HCT116 (cell line): ENCODE measurements at regions not wholly inside any gene's neighbourhood (a gene's known extent, or its start where the extent isn't known, plus 50 kb on each side); places are given as distances from the start of the nearest gene placed in this dataset.

Experiments
- ATAC-seq: fragments of 200-7000 bp; cut with Tn5 transposase; 2 replicates; pipeline ENCODE4 v1.9.1; 2020; ENCODE audit warnings: mild to moderate bottlenecking, moderate library complexity
- BruUV-seq: library from RNA; stranded (reverse); fragments of 400-500 nt; replicated peaks from 2 replicates; lab custom pipeline; 2021; lab: Mats Ljungman, UMichigan
- CTCF ChIA-PET: fragments of 300-600 bp; sonication (Branson Sonifier 250); formaldehyde crosslinking; loops from one replicate; lab custom pipeline; 2021; ENCODE audit warnings: antibody characterized with exemption; lab: Charles Lee
- POLR2A ChIA-PET: fragments of 300-600, 350-600 bp; sonication (Branson Sonifier 250); formaldehyde crosslinking; loops from one replicate; lab custom pipeline; 2021; ENCODE audit warnings: antibody characterized with exemption; lab: Charles Lee
- RAD21 ChIA-PET, 2 experiments: fragments of 300-600 bp; sonication (Branson Sonifier 250); formaldehyde crosslinking; loops; one replicate each; lab custom pipeline; 2023; ENCODE audit warnings: low total read pairs in 2 of 2; ENCODE audit not compliant: uncharacterized antibody in 2 of 2, unreplicated experiment in 2 of 2, low non-redundant PET in 1 of 2; lab: Charles Lee
- DNase-seq: peaks from one replicate; pipeline ENCODE4 v3.0.0-alpha.2; 2010; ENCODE audit warnings: low read depth, low spot score
- H2AFZ ChIP-seq: fragments of 200-600 bp; shearing (Covaris generic), sonication (generic); 2 replicates; pipeline ENCODE4 v1.6.1; 2017; ENCODE audit warnings: low read depth, mixed run types, mixed read lengths, antibody characterized with exemption, low read length; ENCODE audit not compliant: poor library complexity, severe bottlenecking
- H3K27ac ChIP-seq: 2 replicates; pipeline ENCODE4 v1.5.1; 2012; ENCODE audit warnings: low read depth, low read length
- H3K27me3 ChIP-seq: fragments of 200-600 bp; sonication (generic); 2 replicates; pipeline ENCODE4 v1.6.1; 2016; ENCODE audit warnings: mixed run types, low read length, mixed read lengths; ENCODE audit not compliant: insufficient read depth
- H3K36me3 ChIP-seq, 2 experiments: fragments of 200-500 bp in 1 of 2; fragments of 200-600 bp in 1 of 2; sonication (Bioruptor generic) in 1 of 2; sonication (generic) in 1 of 2; 2 replicates each; pipeline versions ENCODE4 v1.5.1 to v1.6.1; 2014 to 2016; ENCODE audit warnings: low read length in 2 of 2, inconsistent platforms in 1 of 2, mixed read lengths in 1 of 2, mixed run types in 1 of 2; ENCODE audit not compliant: insufficient read depth in 2 of 2, control insufficient read depth in 1 of 2
- H3K4me1 ChIP-seq, 2 experiments: fragments of 200-600 bp in 1 of 2; sonication (generic) in 1 of 2; 2 replicates each; pipeline versions ENCODE4 v1.5.1 to v1.6.1; 2012 to 2017; ENCODE audit warnings: low read length in 2 of 2, inconsistent platforms in 1 of 2, mild to moderate bottlenecking in 1 of 2, mixed read lengths in 1 of 2, mixed run types in 1 of 2, moderate library complexity in 1 of 2; ENCODE audit not compliant: insufficient read depth in 2 of 2, control insufficient read depth in 1 of 2
- H3K4me2 ChIP-seq: fragments of 200-600 bp; sonication (generic); 2 replicates; pipeline ENCODE4 v1.6.1; 2017; ENCODE audit warnings: mixed run types, low read length, mixed read lengths
- H3K4me3 ChIP-seq, 2 experiments: fragments of 200-600 bp in 1 of 2; sonication (generic) in 1 of 2; replicated peaks in 1 of 2; 2 replicates each; pipeline ENCODE4 v1.5.1; 2011 to 2016; ENCODE audit warnings: low read length in 2 of 2, control low read depth in 1 of 2, low read depth in 1 of 2, mild to moderate bottlenecking in 1 of 2, mixed read lengths in 1 of 2, mixed run types in 1 of 2
- H3K79me2 ChIP-seq: fragments of 200-600 bp; sonication (generic); 2 replicates; pipeline ENCODE4 v1.6.1; 2017; ENCODE audit warnings: mild to moderate bottlenecking, mixed run types, low read length, moderate library complexity, mixed read lengths; ENCODE audit not compliant: insufficient read depth
- H3K9ac ChIP-seq: fragments of 200-600 bp; sonication (generic); 2 replicates; pipeline ENCODE4 v1.6.1; 2016; ENCODE audit warnings: low read length, mixed read lengths
- H3K9me2 ChIP-seq: fragments of 200-600 bp; sonication (generic), shearing (Covaris generic); 2 replicates; pipeline ENCODE4 v1.6.1; 2017; ENCODE audit warnings: mixed run types, mild to moderate bottlenecking, moderate library complexity; ENCODE audit not compliant: insufficient read depth
- H3K9me3 ChIP-seq, 2 experiments: fragments of 200-500 bp in 1 of 2; fragments of 200-600 bp in 1 of 2; sonication (Bioruptor generic) in 1 of 2; sonication (generic) in 1 of 2; 2 replicates each; pipeline ENCODE4 v1.6.1; 2014 to 2017; ENCODE audit warnings: low read length in 2 of 2, mixed read lengths in 2 of 2, inconsistent platforms in 1 of 2, low read depth in 1 of 2, mild to moderate bottlenecking in 1 of 2, mixed run types in 1 of 2, moderate library complexity in 1 of 2; ENCODE audit not compliant: control insufficient read depth in 1 of 2, insufficient read depth in 1 of 2
- H4K20me1 ChIP-seq: fragments of 200-600 bp; sonication (generic), shearing (Covaris generic); 2 replicates; pipeline ENCODE4 v1.6.1; 2017; ENCODE audit warnings: mixed run types, mild to moderate bottlenecking, moderate library complexity; ENCODE audit not compliant: insufficient read depth
- ATF3 ChIP-seq: IDR thresholded peaks from 2 replicates; pipeline ENCODE4 v1.6.1; 2012
- CEBPB ChIP-seq: IDR thresholded peaks from 2 replicates; pipeline ENCODE4 v1.6.1; 2012; ENCODE audit warnings: low read depth
- EGR1 ChIP-seq: IDR thresholded peaks from 2 replicates; pipeline ENCODE4 v1.6.1; 2012; ENCODE audit warnings: low read depth
- ELF1 ChIP-seq: IDR thresholded peaks from 2 replicates; pipeline ENCODE4 v1.6.1; 2012; ENCODE audit warnings: low read depth, borderline replicate concordance
- EZH2 ChIP-seq: fragments of 200-600 bp; sonication (generic); IDR thresholded peaks from 2 replicates; pipeline ENCODE4 v1.6.1; 2017; ENCODE audit warnings: antibody characterized with exemption, mixed run types
- EZH2phosphoT487 ChIP-seq: fragments of 200-600 bp; IDR thresholded peaks from 2 replicates; pipeline ENCODE4 v1.6.1; 2018; ENCODE audit warnings: antibody characterized with exemption, borderline replicate concordance
- MAX ChIP-seq: IDR thresholded peaks from 2 replicates; pipeline ENCODE4 v1.6.1; 2012
- SIN3A ChIP-seq: IDR thresholded peaks from 2 replicates; pipeline ENCODE4 v1.6.1; 2012; ENCODE audit warnings: low read depth
- SRF ChIP-seq: IDR thresholded peaks from 2 replicates; pipeline ENCODE4 v1.6.1; 2012; ENCODE audit warnings: low read depth
- TCF7L2 ChIP-seq: IDR thresholded peaks from 2 replicates; pipeline ENCODE4 v1.7.0; 2011; ENCODE audit warnings: borderline replicate concordance, inconsistent platforms; ENCODE audit not compliant: insufficient read depth, insufficient read length; ENCODE audit errors: extremely low read depth
- YY1 ChIP-seq: IDR thresholded peaks from 2 replicates; pipeline ENCODE4 v1.6.1; 2011; ENCODE audit warnings: low read length, low read depth, moderate library complexity, mild to moderate bottlenecking; ENCODE audit not compliant: insufficient replicate concordance; ENCODE audit errors: extremely low read depth
- ZFX ChIP-seq: fragments of 450-650 bp; IDR thresholded peaks from 2 replicates; pipeline ENCODE4 v1.6.1; 2017
- ZNF274 ChIP-seq: fragments of 200-500 bp; sonication (Bioruptor generic); IDR thresholded peaks from 2 replicates; pipeline ENCODE4 v1.6.1; 2014; ENCODE audit warnings: mild to moderate bottlenecking, low read depth, low read length, inconsistent platforms
- intact Hi-C: fragments of 100-400 bp; cut with micrococcal nuclease; formaldehyde crosslinking; loops from 2 replicates; pipeline ENCODE4 v1.10.0; 2022
- TF ChIP-seq, protein P1 (sequence below): IDR thresholded peaks from 2 replicates; pipeline ENCODE4 v1.6.1; 2011; ENCODE audit warnings: mild to moderate bottlenecking, low read length, moderate library complexity; ENCODE audit not compliant: insufficient replicate concordance; ENCODE audit errors: extremely low read depth

GRCh38 chr12:107320929-107321631 is 227.7 kb upstream of the CRY1 start:
- Histone ChIP-seq H3K9me3 (no peaks in the 10 kb centered on the region), H4K20me1 (no peaks in the 10 kb centered on the region), H2AFZ (peak overlapping the region; percentile 63), H3K4me3 (peak overlapping the region; percentile 65 to 66), H3K9me2 (no peaks in the 10 kb centered on the region), H3K4me2 (peak overlapping the region; percentile 91), H3K4me1 (peaks cover 10 to 38% of the 10 kb centered on the region in 2 experiments; a peak in 3 of 4 replicates), H3K9ac (peak overlapping the region; percentile 65), H3K79me2 (peaks cover 3% of the 10 kb centered on the region; the same call in 1 of the 2 replicates), H3K27me3 (no peaks in the 10 kb centered on the region), H3K36me3 (no peaks in the 10 kb centered on the region), H3K27ac (no peak overlapping the region)
- TF ChIP-seq, protein P1, sequence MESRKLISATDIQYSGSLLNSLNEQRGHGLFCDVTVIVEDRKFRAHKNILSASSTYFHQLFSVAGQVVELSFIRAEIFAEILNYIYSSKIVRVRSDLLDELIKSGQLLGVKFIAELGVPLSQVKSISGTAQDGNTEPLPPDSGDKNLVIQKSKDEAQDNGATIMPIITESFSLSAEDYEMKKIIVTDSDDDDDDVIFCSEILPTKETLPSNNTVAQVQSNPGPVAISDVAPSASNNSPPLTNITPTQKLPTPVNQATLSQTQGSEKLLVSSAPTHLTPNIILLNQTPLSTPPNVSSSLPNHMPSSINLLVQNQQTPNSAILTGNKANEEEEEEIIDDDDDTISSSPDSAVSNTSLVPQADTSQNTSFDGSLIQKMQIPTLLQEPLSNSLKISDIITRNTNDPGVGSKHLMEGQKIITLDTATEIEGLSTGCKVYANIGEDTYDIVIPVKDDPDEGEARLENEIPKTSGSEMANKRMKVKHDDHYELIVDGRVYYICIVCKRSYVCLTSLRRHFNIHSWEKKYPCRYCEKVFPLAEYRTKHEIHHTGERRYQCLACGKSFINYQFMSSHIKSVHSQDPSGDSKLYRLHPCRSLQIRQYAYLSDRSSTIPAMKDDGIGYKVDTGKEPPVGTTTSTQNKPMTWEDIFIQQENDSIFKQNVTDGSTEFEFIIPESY, result no peak
- no peak for TF ChIP-seq CEBPB
- peak; percentile 43; the same call in 1 of the 2 replicates for TF ChIP-seq SIN3A
- TF ChIP-seq MAX, result peak; percentile 57; the same call in 1 of the 2 replicates
- no peak for TF ChIP-seq SRF
- ChIA-PET CTCF (interaction anchor here (1.3 kb wide), 1 partner anchor 82 kb away, joined by 4 read pairs; no protein-coding TSS in a partner anchor), RAD21 (no interaction called here), POLR2A (no interaction called here)
- no peak for DNase-seq
- no peak for ATAC-seq
- intact Hi-C loops, result no loop called here
- no TSS peak for BruUV-seq

DNA sequence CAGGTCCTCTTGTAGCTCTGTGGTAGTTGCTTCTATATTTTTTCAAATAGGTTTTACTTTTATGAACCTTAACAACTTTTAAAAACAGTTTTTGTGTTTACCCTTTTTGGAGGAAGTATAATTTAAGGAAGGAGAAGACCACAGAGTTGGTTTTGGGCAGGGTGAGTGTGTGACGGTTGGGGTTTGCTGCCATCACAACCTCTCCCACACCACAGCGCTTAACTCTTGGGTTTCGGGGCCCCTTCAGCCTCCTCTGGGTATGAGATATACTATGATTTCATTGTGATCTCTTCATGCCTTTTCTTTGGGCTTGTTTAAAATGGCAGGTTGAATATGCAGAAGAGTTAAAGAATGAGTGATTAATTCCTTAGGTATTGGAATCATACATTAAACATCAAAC is 228.7 kb upstream of the CRY1 start:
- intact Hi-C loops, result no loop called here
- no peak overlapping the region for H3K4me3 ChIP-seq
- H3K4me2 ChIP-seq, result peak overlapping the region; percentile 91; the same call in 1 of the 2 replicates
- H3K9me3 ChIP-seq, result no peaks in the 10 kb centered on the region
- H3K27ac ChIP-seq, result no peak overlapping the region
- peaks cover 10 to 47% of the 10 kb centered on the region in 2 experiments for H3K4me1 ChIP-seq
- CTCF ChIA-PET, result no interaction called here
- RAD21 ChIA-PET, result no interaction called here
- no peak overlapping the region for H3K9ac ChIP-seq
- no peaks in the 10 kb centered on the region for H3K36me3 ChIP-seq
- ATAC-seq, result no peak
- BruUV-seq, result no TSS peak
- H2AFZ ChIP-seq, result no peak overlapping the region
- H3K79me2 ChIP-seq, result peaks cover 3% of the 10 kb centered on the region; the same call in 1 of the 2 replicates
- H4K20me1 ChIP-seq, result no peaks in the 10 kb centered on the region
- POLR2A ChIA-PET, result no interaction called here
- no peak for DNase-seq
- H3K9me2 ChIP-seq, result no peaks in the 10 kb centered on the region
- no peaks in the 10 kb centered on the region for H3K27me3 ChIP-seq
- TF ChIP-seq EZH2 (no peak), YY1 (no peak), TCF7L2 (no peak), ZFX (no peak), MAX (no peak), EZH2phosphoT487 (no peak), ELF1 (no peak), CEBPB (no peak), ZNF274 (no peak), EGR1 (no peak), ATF3 (no peak)
- TF ChIP-seq, protein P1, result no peak
